ENCODE measurements at regions not wholly inside any gene's neighbourhood (a gene's known extent, or its start where the extent isn't known, plus 50 kb on each side); places are given as distances from the start of the nearest gene placed in this dataset.

DNA sequence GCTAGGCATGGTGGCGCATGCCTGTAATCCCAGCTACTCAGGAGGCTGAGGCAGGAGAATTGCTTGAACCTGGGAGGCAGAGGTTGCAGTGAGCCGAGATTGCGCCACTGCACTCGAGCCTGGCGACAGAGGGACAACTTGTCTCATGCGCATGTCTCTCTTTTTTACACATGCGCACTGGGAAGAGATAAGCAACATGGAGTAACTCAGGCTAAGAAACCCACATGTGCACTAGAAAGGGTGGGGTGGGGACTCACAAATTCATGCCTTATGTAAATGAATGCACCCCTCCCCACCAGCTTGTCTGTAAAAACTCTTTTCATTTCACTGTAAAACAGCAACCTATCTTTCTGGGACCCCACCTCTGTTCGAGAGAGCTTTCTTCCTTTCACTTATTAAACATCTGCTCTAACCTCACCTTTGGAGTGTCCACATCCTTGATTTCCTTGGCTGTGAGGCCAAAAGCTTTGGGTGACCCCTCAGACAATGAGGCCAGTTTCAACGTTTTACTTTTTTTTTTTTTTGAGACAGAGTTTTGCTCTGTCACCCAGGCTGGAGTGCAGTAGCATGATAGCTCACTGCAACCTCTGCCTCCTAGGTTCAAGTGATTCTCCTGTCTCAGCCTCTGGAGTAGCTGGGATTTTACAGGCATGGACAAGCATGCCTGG lies 91.6 kb upstream of the RMP24 start:
- H3K27me3 Mint-ChIP-seq (ENCODE audit: insufficient read depth, low read depth), result peaks cover 4% of the 10 kb centered on the region

DNA sequence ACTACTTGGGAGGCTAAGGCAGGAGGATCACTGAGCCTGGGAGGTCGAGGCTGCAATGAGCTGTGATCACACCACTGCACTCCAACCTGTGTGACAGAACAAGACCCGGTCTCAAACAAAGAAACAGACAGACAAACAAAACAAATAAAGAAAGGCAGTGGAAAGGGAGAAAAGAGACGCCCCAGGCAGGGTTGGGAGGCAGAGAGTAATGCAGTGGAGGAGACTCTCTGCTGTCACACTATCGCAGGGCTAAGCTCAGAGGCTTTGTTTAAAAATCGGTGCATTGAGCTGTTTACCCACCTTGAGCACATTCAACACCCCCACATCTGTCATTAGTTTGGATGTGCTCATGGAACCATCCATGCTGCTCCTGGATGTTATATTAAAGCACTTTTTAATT lies 84.2 kb upstream of the RMP24 start:
- H3K79me2 ChIP-seq (ENCODE audit: low read depth), result no peaks in the 10 kb centered on the region
- no peaks in the 10 kb centered on the region for H3K27me3 ChIP-seq
- no peak overlapping the region for H3K9ac ChIP-seq
- Mint-ChIP-seq H3K27ac (no peak overlapping the region), H3K4me1 (peaks cover 4% of the 10 kb centered on the region), H3K4me3 (no peak overlapping the region), H3K27me3 (ENCODE audit: insufficient read depth, low read depth) (no peaks in the 10 kb centered on the region), H3K36me3 (no peaks in the 10 kb centered on the region), H3K9me3 (peaks cover 6% of the 10 kb centered on the region)
- H3K9me3 ChIP-seq (ENCODE audit: low read depth), result no peaks in the 10 kb centered on the region
- no peak overlapping the region for H3K27ac ChIP-seq
- H2AFZ ChIP-seq (replicated peaks), result no peak overlapping the region
- H3F3A ChIP-seq (ENCODE audit: low read depth), result no peaks in the 10 kb centered on the region
- DNase-seq (ENCODE audit: low spot score), result no peak
- H3K4me1 ChIP-seq, result no peaks in the 10 kb centered on the region
- H3K36me3 ChIP-seq, result no peaks in the 10 kb centered on the region
- TF ChIP-seq EZH2phosphoT487 (IDR thresholded peaks at IDR 0.05) (no peak), EZH2 (IDR thresholded peaks at IDR 0.05) (no peak)
- TF ChIP-seq, protein P1, sequence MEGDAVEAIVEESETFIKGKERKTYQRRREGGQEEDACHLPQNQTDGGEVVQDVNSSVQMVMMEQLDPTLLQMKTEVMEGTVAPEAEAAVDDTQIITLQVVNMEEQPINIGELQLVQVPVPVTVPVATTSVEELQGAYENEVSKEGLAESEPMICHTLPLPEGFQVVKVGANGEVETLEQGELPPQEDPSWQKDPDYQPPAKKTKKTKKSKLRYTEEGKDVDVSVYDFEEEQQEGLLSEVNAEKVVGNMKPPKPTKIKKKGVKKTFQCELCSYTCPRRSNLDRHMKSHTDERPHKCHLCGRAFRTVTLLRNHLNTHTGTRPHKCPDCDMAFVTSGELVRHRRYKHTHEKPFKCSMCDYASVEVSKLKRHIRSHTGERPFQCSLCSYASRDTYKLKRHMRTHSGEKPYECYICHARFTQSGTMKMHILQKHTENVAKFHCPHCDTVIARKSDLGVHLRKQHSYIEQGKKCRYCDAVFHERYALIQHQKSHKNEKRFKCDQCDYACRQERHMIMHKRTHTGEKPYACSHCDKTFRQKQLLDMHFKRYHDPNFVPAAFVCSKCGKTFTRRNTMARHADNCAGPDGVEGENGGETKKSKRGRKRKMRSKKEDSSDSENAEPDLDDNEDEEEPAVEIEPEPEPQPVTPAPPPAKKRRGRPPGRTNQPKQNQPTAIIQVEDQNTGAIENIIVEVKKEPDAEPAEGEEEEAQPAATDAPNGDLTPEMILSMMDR (IDR thresholded peaks at IDR 0.05), result no peak
- H3K4me2 ChIP-seq, result no peak overlapping the region
- no peaks in the 10 kb centered on the region for H4K20me1 ChIP-seq (ENCODE audit: low read depth)
- H3K4me3 ChIP-seq, result no peak overlapping the region

More for the DNA sequence above, 91.6 kb upstream of the RMP24 start:
- H3K27me3 ChIP-seq, result no peaks in the 10 kb centered on the region
- TF ChIP-seq, protein P1 (IDR thresholded peaks at IDR 0.05), result no peak
- no peak for TF ChIP-seq EZH2phosphoT487 (IDR thresholded peaks at IDR 0.05)
- TF ChIP-seq EZH2 (IDR thresholded peaks at IDR 0.05), result no peak
- DNase-seq (ENCODE audit: low spot score), result no peak
- no peaks in the 10 kb centered on the region for H3K9me3 ChIP-seq (ENCODE audit: low read depth)
- H2AFZ ChIP-seq (replicated peaks), result peak overlapping the region; percentile 20
- no peak overlapping the region for H3K4me3 ChIP-seq
- Mint-ChIP-seq H3K27ac (no peak overlapping the region), H3K4me1 (peaks cover 10% of the 10 kb centered on the region), H3K4me3 (no peak overlapping the region), H3K9me3 (no peaks in the 10 kb centered on the region), H3K36me3 (no peaks in the 10 kb centered on the region)
- no peaks in the 10 kb centered on the region for H3K36me3 ChIP-seq
- H3K4me2 ChIP-seq, result no peak overlapping the region
- H3K27ac ChIP-seq, result no peak overlapping the region
- H3K9ac ChIP-seq, result no peak overlapping the region
- H4K20me1 ChIP-seq (ENCODE audit: low read depth), result no peaks in the 10 kb centered on the region
- H3F3A ChIP-seq (ENCODE audit: low read depth), result peaks cover 8% of the 10 kb centered on the region
- peaks cover 11% of the 10 kb centered on the region for H3K4me1 ChIP-seq
- no peaks in the 10 kb centered on the region for H3K79me2 ChIP-seq (ENCODE audit: low read depth)

DNA sequence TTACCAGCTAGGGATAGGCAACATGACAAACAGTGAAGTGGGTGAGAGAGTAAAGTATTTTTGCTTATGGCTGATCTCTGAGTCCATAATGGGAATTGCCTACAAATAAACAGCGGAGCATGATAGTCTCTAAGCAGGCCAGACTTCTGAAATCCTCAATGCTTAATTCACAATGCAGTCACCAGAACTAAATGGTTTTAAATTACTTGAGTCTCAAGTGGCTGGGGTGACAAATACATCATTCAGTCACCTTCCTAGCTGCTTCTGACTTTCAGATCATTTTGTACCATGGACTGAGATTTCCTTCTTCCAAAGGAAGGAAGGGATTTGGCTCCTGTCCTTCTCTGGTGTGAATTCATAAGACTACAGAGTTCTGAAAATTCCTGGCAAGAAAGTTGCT lies 82.8 kb upstream of the RMP24 start:
- Histone ChIP-seq H3K27ac (no peak overlapping the region), H3K4me3 (no peak overlapping the region), H3K4me1 (no peaks in the 10 kb centered on the region), H3K4me2 (no peak overlapping the region), H3K9ac (no peak overlapping the region), H4K20me1 (ENCODE audit: low read depth) (no peaks in the 10 kb centered on the region), H3K36me3 (no peaks in the 10 kb centered on the region), H3K9me3 (ENCODE audit: low read depth) (no peaks in the 10 kb centered on the region), H3K79me2 (ENCODE audit: low read depth) (no peaks in the 10 kb centered on the region), H3K27me3 (no peaks in the 10 kb centered on the region), H2AFZ (replicated peaks) (peak overlapping the region; percentile 19), H3F3A (ENCODE audit: low read depth) (no peaks in the 10 kb centered on the region)
- H3K9me3 Mint-ChIP-seq, result peaks cover 6% of the 10 kb centered on the region
- TF ChIP-seq EZH2 (IDR thresholded peaks at IDR 0.05), result no peak
- TF ChIP-seq, protein P1 (IDR thresholded peaks at IDR 0.05), result no peak
- TF ChIP-seq EZH2phosphoT487 (IDR thresholded peaks at IDR 0.05), result no peak
- DNase-seq (ENCODE audit: low spot score), result no peak
- no peaks in the 10 kb centered on the region for H3K27me3 Mint-ChIP-seq (ENCODE audit: insufficient read depth, low read depth)
- H3K4me1 Mint-ChIP-seq, result peaks cover 4% of the 10 kb centered on the region
- H3K36me3 Mint-ChIP-seq, result no peaks in the 10 kb centered on the region
- H3K27ac Mint-ChIP-seq, result no peak overlapping the region
- H3K4me3 Mint-ChIP-seq, result no peak overlapping the region

Measured in neural progenitor cell (in vitro differentiated cells).